IMR-90 (cell line): ENCODE measurements at regions not wholly inside any gene's neighbourhood (a gene's known extent, or its start where the extent isn't known, plus 50 kb on each side); places are given as distances from the start of the nearest gene placed in this dataset.

Experiments
- ATAC-seq: fragments of 200-7000 bp; cut with Tn5 transposase; 2 replicates; pipeline ENCODE4 v1.9.1; 2020; ENCODE audit warnings: low read depth, mild to moderate bottlenecking, moderate library complexity
- BruUV-seq: library from RNA; stranded (reverse); fragments of 400-500 nt; replicated peaks from 2 replicates; lab custom pipeline; 2021; lab: Mats Ljungman, UMichigan
- CTCF ChIA-PET: fragments of 300-600 bp; formaldehyde crosslinking; extraction: SDS; loops from one replicate; lab custom pipeline; 2021; ENCODE audit warnings: antibody characterized with exemption; lab: Yijun Ruan, JAX
- POLR2A ChIA-PET: fragments of 300-600 bp; sonication (Branson Sonifier 250); formaldehyde crosslinking; loops from one replicate; lab custom pipeline; 2022; ENCODE audit warnings: antibody characterized with exemption; ENCODE audit not compliant: unreplicated experiment; lab: Charles Lee
- DNase-seq: peaks from one replicate; pipeline ENCODE4 v3.0.0; 2013
- H2AFZ ChIP-seq: replicated peaks from 2 replicates; pipeline ENCODE3; 2013; ENCODE audit warnings: low read length, mild to moderate bottlenecking; ENCODE audit not compliant: poor library complexity
- H2AK5ac ChIP-seq: 2 replicates; pipeline ENCODE4 v1.6.1; 2013; ENCODE audit warnings: low read depth, low read length, inconsistent platforms
- H2AK9ac ChIP-seq: replicated peaks from 2 replicates; pipeline ENCODE3; 2013; ENCODE audit warnings: mild to moderate bottlenecking, low read depth, low read length, moderate library complexity; ENCODE audit not compliant: poor library complexity
- H2BK120ac ChIP-seq: 2 replicates; pipeline ENCODE4 v1.6.1; 2013; ENCODE audit warnings: low read depth, low read length, inconsistent platforms
- H2BK15ac ChIP-seq: 3 replicates; pipeline ENCODE4 v1.6.1; 2013; ENCODE audit warnings: low read depth, low read length, inconsistent platforms
- H2BK20ac ChIP-seq: 2 replicates; pipeline ENCODE4 v1.6.1; 2013; ENCODE audit warnings: low read depth, mild to moderate bottlenecking, inconsistent platforms, low read length, moderate library complexity
- H2BK5ac ChIP-seq: 2 replicates; pipeline ENCODE4 v1.6.1; 2013; ENCODE audit warnings: mild to moderate bottlenecking, low read depth, low read length, inconsistent platforms; ENCODE audit not compliant: poor library complexity, severe bottlenecking
- H3K14ac ChIP-seq: replicated peaks from 2 replicates; pipeline ENCODE4 v1.6.1; 2013; ENCODE audit warnings: low read depth, low read length, inconsistent platforms
- H3K18ac ChIP-seq: 2 replicates; pipeline ENCODE4 v1.6.1; 2013; ENCODE audit warnings: low read depth, low read length, control low read depth
- H3K23ac ChIP-seq: 2 replicates; pipeline ENCODE4 v1.6.1; 2013; ENCODE audit warnings: low read depth, low read length, inconsistent platforms
- H3K27ac ChIP-seq: 2 replicates; pipeline ENCODE4 v1.5.1; 2013; ENCODE audit warnings: mild to moderate bottlenecking, control low read depth, low read length; ENCODE audit not compliant: insufficient read depth
- H3K27me3 ChIP-seq: 2 replicates; pipeline ENCODE4 v1.6.1; 2013; ENCODE audit warnings: low read length; ENCODE audit not compliant: control insufficient read depth, insufficient read depth
- H3K36me3 ChIP-seq: 2 replicates; pipeline ENCODE4 v1.6.1; 2013; ENCODE audit warnings: low read length, mixed read lengths; ENCODE audit not compliant: control insufficient read depth, insufficient read depth
- H3K4ac ChIP-seq: 2 replicates; pipeline ENCODE4 v1.6.1; 2013; ENCODE audit warnings: low read depth, low read length, inconsistent platforms
- H3K4me1 ChIP-seq: 2 replicates; pipeline ENCODE4 v1.6.1; 2013; ENCODE audit warnings: low read length, mixed read lengths; ENCODE audit not compliant: control insufficient read depth, insufficient read depth
- H3K4me2 ChIP-seq: 2 replicates; pipeline ENCODE4 v1.6.1; 2013; ENCODE audit warnings: low read depth, mild to moderate bottlenecking, control low read depth, low read length, moderate library complexity
- H3K4me3 ChIP-seq: 2 replicates; pipeline ENCODE4 v1.5.1; 2013; ENCODE audit warnings: low read depth, mild to moderate bottlenecking, control low read depth, low read length, moderate library complexity; ENCODE audit not compliant: insufficient read depth
- H3K56ac ChIP-seq: 2 replicates; pipeline ENCODE4 v1.6.1; 2013; ENCODE audit warnings: low read length, inconsistent platforms; ENCODE audit not compliant: insufficient read depth; ENCODE audit errors: extremely low read depth
- H3K79me1 ChIP-seq, 2 experiments: 2 replicates each; pipeline ENCODE4 v1.6.1; 2013; ENCODE audit warnings: low read length in 2 of 2, inconsistent platforms in 1 of 2, low read depth in 1 of 2
- H3K9ac ChIP-seq: 2 replicates; pipeline ENCODE4 v1.6.1; 2013; ENCODE audit warnings: low read depth, low read length, control low read depth
- H3K9me1 ChIP-seq: 2 replicates; pipeline ENCODE4 v1.6.1; 2013; ENCODE audit warnings: low read length, inconsistent platforms; ENCODE audit not compliant: insufficient read depth
- H3K9me3 ChIP-seq: 2 replicates; pipeline ENCODE4 v1.6.1; 2013; ENCODE audit warnings: low read length; ENCODE audit not compliant: control insufficient read depth, insufficient read depth
- H4K20me1 ChIP-seq: 2 replicates; pipeline ENCODE4 v1.6.1; 2013; ENCODE audit warnings: low read length, inconsistent platforms; ENCODE audit not compliant: insufficient read depth
- H4K5ac ChIP-seq: 2 replicates; pipeline ENCODE4 v1.6.1; 2013; ENCODE audit warnings: mild to moderate bottlenecking, low read depth, low read length, control low read depth
- H4K8ac ChIP-seq, 2 experiments: 2 replicates each; pipeline ENCODE4 v1.6.1; 2013; ENCODE audit warnings: low read depth in 2 of 2, low read length in 2 of 2, control low read depth in 1 of 2, inconsistent platforms in 1 of 2
- H4K91ac ChIP-seq: 2 replicates; pipeline ENCODE4 v1.6.1; 2013; ENCODE audit warnings: low read depth, low read length, inconsistent platforms; ENCODE audit not compliant: insufficient read depth
- BHLHE40 ChIP-seq: fragments of 150-350 bp; IDR thresholded peaks from 2 replicates; pipeline ENCODE4 v1.6.1; 2016; ENCODE audit warnings: mild to moderate bottlenecking, low read depth, low read length
- CHD1 ChIP-seq: IDR thresholded peaks from 2 replicates; pipeline ENCODE4 v1.6.1; 2012; ENCODE audit warnings: low read depth, low read length, improper control_type of control experiment
- ELK1 ChIP-seq: fragments of 150-350 bp; IDR thresholded peaks from 2 replicates; pipeline ENCODE4 v1.6.1; 2016; ENCODE audit warnings: low read depth, mild to moderate bottlenecking, low read length, moderate library complexity, borderline replicate concordance
- FOS ChIP-seq: fragments of 150-350 bp; IDR thresholded peaks from 2 replicates; pipeline ENCODE4 v1.6.1; 2016; ENCODE audit warnings: low read depth, low read length
- MAFK ChIP-seq: IDR thresholded peaks from 2 replicates; pipeline ENCODE4 v1.6.1; 2012; ENCODE audit warnings: low read depth, low read length, improper control_type of control experiment
- MAZ ChIP-seq: IDR thresholded peaks from 2 replicates; pipeline ENCODE4 v1.6.1; 2012; ENCODE audit warnings: low read depth, mild to moderate bottlenecking, low read length, improper control_type of control experiment, moderate library complexity, borderline replicate concordance
- MXI1 ChIP-seq: IDR thresholded peaks from 2 replicates; pipeline ENCODE4 v1.6.1; 2012; ENCODE audit warnings: low read depth, mild to moderate bottlenecking, low read length, moderate library complexity, borderline replicate concordance
- NFE2L2 ChIP-seq: fragments of 150-350 bp; IDR thresholded peaks from 2 replicates; pipeline ENCODE4 v1.6.1; 2016; ENCODE audit warnings: low read depth, mild to moderate bottlenecking, low read length
- POLR2A ChIP-seq: IDR thresholded peaks from 2 replicates; pipeline ENCODE4 v1.6.1; 2012; ENCODE audit warnings: mild to moderate bottlenecking, low read depth, low read length
- RAD21 ChIP-seq: IDR thresholded peaks from 2 replicates; pipeline ENCODE4 v1.6.1; 2012; ENCODE audit warnings: low read length, improper control_type of control experiment
- RCOR1 ChIP-seq: IDR thresholded peaks from 2 replicates; pipeline ENCODE4 v1.6.1; 2012; ENCODE audit warnings: mild to moderate bottlenecking, low read length, improper control_type of control experiment; ENCODE audit not compliant: insufficient replicate concordance
- RFX5 ChIP-seq: IDR thresholded peaks from 2 replicates; pipeline ENCODE4 v1.8.0; 2012; ENCODE audit warnings: low read depth, mild to moderate bottlenecking, low read length, moderate library complexity
- SMC3 ChIP-seq: fragments of 150-350 bp; IDR thresholded peaks from 2 replicates; pipeline ENCODE4 v1.6.1; 2016; ENCODE audit warnings: low read depth, mild to moderate bottlenecking, antibody characterized with exemption, low read length, moderate library complexity
- WGBS, 2 experiments: methylation state at CpG; one replicate each; pipeline versions ENCODE4 v1.1.5 to v1.1.7; 2013; ENCODE audit warnings: missing lambda C conversion rate in 2 of 2; ENCODE audit not compliant: insufficient read length in 1 of 2; ENCODE audit errors: extremely low coverage in 2 of 2; 5-methylcytosine and 5-hydroxymethylcytosine counted together
- dilution Hi-C: fragments of 300-500 bp; cut with HindIII; formaldehyde crosslinking; loops from one replicate; pipeline ENCODE4 v1.14.3; 2018; ENCODE audit warnings: low sequenced_read_pairs; ENCODE audit not compliant: unreplicated experiment
- in situ Hi-C: fragments of 300-500 bp; cut with MboI; formaldehyde crosslinking; loops from 3 replicates; pipeline ENCODE4 v1.14.3; 2019; ENCODE audit warnings: low sequenced_read_pairs, inconsistent platforms, mixed read lengths
- intact Hi-C: fragments of 100-400 bp; cut with micrococcal nuclease; formaldehyde crosslinking; loops from 2 replicates; pipeline ENCODE4 v1.10.0; 2022
- TF ChIP-seq, protein P1 (sequence below): fragments of 150-350 bp; IDR thresholded peaks from 2 replicates; pipeline ENCODE4 v1.6.1; 2017; ENCODE audit warnings: mild to moderate bottlenecking, antibody characterized with exemption, low read length, low read depth

DNA sequence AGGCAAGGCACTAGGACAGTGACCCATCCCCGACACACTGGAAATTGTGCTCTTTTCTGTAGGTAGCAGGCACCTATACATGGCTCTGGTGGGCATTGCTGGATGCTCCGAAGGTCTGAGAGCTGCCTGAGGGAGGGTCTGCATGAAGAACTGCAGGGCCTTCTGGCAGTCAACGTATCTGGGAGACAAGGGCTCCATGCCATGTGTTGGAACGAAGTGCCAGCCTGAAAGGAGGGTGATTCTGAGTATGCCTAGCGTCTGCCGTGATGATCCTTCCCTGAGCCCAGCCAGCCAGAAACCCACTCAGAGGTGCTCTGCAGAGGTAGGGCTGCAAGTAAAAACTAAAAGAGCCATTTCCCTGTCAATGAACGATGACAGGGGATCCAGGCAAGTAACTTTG lies 453.2 kb downstream of the MED10 start:
- Histone ChIP-seq H2BK20ac (no peak overlapping the region), H3K79me1 (no peaks in the 10 kb centered on the region), H3K56ac (no peak overlapping the region), H3K27me3 (no peaks in the 10 kb centered on the region), H3K4me3 (no peak overlapping the region), H4K20me1 (no peaks in the 10 kb centered on the region), H3K18ac (no peak overlapping the region), H4K5ac (no peak overlapping the region), H3K4ac (no peak overlapping the region), H2BK120ac (no peak overlapping the region), H3K23ac (no peak overlapping the region), H3K4me1 (no peaks in the 10 kb centered on the region), H4K91ac (no peak overlapping the region), H3K9me1 (no peaks in the 10 kb centered on the region), H3K4me2 (no peak overlapping the region), H2AFZ (no peak overlapping the region), H2AK9ac (no peak overlapping the region), H3K27ac (no peak overlapping the region), H2AK5ac (no peak overlapping the region), H3K9me3 (peaks cover 14% of the 10 kb centered on the region), H3K9ac (no peak overlapping the region), H2BK15ac (no peak overlapping the region), H3K14ac (no peak overlapping the region), H3K36me3 (no peaks in the 10 kb centered on the region), H4K8ac (no peak overlapping the region), H2BK5ac (no peak overlapping the region)
- no peak for ATAC-seq
- TF ChIP-seq FOS (no peak), BHLHE40 (no peak), CHD1 (no peak), SMC3 (no peak), NFE2L2 (no peak), RFX5 (no peak), ELK1 (no peak), MXI1 (no peak), RAD21 (no peak), POLR2A (no peak), RCOR1 (no peak), MAFK (no peak), MAZ (no peak)
- TF ChIP-seq, protein P1, sequence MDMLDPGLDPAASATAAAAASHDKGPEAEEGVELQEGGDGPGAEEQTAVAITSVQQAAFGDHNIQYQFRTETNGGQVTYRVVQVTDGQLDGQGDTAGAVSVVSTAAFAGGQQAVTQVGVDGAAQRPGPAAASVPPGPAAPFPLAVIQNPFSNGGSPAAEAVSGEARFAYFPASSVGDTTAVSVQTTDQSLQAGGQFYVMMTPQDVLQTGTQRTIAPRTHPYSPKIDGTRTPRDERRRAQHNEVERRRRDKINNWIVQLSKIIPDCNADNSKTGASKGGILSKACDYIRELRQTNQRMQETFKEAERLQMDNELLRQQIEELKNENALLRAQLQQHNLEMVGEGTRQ = no peak
- dilution Hi-C loops (no loop called here), intact Hi-C loops (no loop called here), in situ Hi-C loops (no loop called here)
- ChIA-PET CTCF (no interaction called here), POLR2A (no interaction called here)
- no TSS peak for BruUV-seq
- WGBS, 2 experiments = no CpG with 5 or more reads among the region's 7 CpGs
- DNase-seq = no peak
